ENCODE measurements at regions not wholly inside any gene's neighbourhood (a gene's known extent, or its start where the extent isn't known, plus 50 kb on each side); places are given as distances from the start of the nearest gene placed in this dataset.

DNA sequence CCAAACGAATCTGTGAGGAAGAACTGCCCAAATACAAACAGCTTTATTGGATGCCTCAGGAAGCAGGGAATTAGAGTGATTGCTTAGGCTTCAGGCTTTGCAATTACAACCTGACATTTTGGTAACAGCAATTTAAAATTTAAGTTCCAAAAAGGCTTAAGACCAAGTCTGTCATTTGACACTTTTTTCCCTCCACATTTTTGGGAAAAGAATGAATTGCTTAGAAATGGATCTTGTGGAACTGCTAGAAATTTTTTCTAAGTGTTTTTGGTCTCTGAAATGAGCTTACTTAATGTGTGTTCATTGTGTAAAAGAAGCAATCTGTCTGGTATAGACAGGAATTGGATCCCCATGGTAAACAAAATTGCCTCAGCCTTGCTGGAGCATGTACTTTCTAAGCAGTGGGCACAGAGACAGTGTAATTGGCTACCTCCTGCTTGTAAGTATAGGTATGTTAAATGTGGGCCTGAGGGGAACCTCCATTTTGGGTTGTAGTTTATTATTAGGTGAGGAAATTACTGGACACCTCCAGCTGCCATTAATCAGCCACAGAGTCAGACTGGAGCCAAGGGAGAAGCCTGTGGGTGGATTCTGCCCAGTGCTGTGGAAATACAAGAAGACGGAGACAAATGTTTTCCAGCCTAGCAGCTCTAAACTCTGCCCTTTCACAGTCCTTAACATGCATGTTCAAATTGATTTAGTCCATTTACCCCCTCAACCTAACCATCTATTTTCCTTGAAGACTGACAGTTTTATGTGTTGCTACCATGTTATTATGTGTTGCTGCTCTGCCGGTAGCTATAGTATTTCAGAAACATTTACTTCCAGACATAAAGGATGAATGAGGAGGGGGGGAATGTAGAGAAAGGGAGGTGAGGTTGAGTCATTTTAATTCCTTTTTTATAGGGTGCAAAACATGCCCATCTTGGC is 473.0 kb downstream of the SPRY1 start:
- no peak overlapping the region for H3K4me3 ChIP-seq
- no peaks in the 10 kb centered on the region for H3K9me3 ChIP-seq (replicated peaks)
- DNase-seq (ENCODE audit: low read depth in 1 of 2, low spot score in 2 of 2) = no peak
- H3K4me1 ChIP-seq (replicated peaks) = no peaks in the 10 kb centered on the region
- no peak overlapping the region for H3K27ac ChIP-seq
- no peaks in the 10 kb centered on the region for H3K27me3 ChIP-seq (replicated peaks)
- no peaks in the 10 kb centered on the region for H3K36me3 ChIP-seq

DNA sequence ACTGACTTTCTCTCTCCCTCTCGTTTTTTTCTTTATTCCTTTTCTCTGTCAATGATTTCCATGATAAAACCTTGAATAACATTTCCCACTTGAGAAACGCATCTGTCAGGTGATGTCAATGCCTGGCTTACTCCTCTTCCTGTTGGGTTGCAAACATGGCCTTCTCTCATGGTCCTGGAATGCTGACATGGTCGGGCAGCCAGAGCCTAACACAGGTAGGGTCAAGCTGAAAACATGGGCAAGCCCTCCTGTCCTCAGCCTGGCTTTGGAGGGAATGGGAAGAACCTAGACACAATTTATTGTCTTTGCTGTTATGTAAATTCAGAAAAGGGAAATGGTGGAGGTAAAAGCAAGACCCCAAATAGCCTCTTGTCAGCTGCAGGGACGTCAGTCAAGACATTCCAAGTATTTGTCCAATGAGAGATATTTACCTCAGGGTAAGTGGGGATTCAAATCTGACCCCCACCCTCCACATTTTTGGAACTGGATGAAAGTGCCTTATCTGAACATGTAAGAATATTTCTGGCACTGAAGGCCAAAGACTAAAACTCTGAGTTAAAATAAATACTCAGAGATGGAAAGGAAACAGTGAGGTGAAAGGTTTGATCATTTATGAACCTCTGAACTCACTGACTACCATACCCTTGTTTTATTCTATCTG is 473.8 kb downstream of the SPRY1 start:
- H3K27ac ChIP-seq = no peak overlapping the region

DNA sequence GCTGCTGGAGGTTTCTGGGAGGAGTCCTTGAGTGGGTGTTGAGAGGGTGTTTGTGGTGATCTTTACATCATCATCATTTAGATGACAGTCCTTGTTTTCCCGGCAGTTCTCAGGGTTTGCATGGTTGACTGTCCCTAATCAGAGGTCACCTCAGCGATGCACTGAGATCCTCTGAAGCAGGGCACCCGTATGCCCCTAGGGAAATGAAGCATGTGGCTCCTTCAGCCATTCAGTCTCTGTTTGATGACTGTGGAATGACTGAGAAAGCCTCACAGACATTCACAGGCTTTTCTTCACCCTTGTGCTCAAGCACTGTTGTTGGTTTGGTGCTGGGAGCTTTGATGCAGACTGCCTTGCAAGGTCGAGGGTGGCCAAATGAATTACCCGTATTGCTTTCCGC is 474.7 kb downstream of the SPRY1 start:
- H3K9me3 ChIP-seq (replicated peaks) = no peaks in the 10 kb centered on the region
- H3K27ac ChIP-seq = no peak overlapping the region
- no peaks in the 10 kb centered on the region for H3K27me3 ChIP-seq (replicated peaks)
- H3K4me3 ChIP-seq = no peak overlapping the region
- no peak for DNase-seq (ENCODE audit: low read depth in 1 of 2, low spot score in 2 of 2)
- H3K36me3 ChIP-seq = no peaks in the 10 kb centered on the region
- no peaks in the 10 kb centered on the region for H3K4me1 ChIP-seq (replicated peaks)

More for the DNA sequence above, 473.8 kb downstream of the SPRY1 start:
- Histone ChIP-seq H3K4me3 (no peak overlapping the region), H3K27me3 (replicated peaks) (no peaks in the 10 kb centered on the region), H3K4me1 (replicated peaks) (no peaks in the 10 kb centered on the region), H3K9me3 (replicated peaks) (no peaks in the 10 kb centered on the region), H3K36me3 (no peaks in the 10 kb centered on the region)
- DNase-seq (ENCODE audit: low read depth in 1 of 2, low spot score in 2 of 2) = no peak

DNA sequence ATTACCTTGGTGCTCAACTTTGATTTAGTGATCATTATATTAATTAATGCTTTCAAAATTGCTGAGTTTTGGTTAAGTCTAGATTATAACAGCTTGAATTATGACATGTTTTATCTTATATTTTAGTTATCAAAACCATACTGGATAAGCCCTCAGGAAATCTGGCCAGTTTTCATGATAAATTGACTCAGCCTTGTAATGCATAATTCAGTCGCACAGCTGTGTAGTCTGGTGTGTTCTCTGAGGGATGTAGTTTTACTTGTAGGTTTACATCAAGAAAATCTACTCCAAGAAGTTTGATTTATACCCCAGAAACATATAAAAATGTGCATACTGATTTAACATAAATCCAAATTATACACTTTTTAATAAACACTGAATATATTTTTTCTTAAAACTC is 477.5 kb downstream of the SPRY1 start:
- Histone ChIP-seq H3K36me3 (no peaks in the 10 kb centered on the region), H3K27ac (no peak overlapping the region), H3K9me3 (replicated peaks) (no peaks in the 10 kb centered on the region), H3K27me3 (replicated peaks) (no peaks in the 10 kb centered on the region), H3K4me1 (replicated peaks) (no peaks in the 10 kb centered on the region), H3K4me3 (no peak overlapping the region)
- no peak for DNase-seq (ENCODE audit: low read depth in 1 of 2, low spot score in 2 of 2)

DNA sequence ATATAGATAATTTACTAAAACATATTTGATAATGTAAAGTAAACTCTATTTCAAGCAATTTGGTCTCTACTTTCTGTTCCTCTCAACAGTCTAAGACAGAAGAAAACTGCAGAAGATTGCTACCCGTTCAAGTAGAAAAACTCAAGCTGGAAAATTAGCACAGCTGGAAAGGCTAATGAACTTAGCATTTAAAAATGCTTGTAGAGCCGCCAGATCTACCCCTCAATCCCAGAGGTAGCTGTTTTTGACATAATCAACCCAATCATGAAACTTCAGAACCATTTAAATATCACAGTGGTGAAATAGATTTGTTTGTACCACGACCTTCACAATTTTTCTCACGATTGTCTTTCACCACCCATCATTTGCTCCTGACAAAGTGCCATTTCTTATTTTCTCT is 479.5 kb downstream of the SPRY1 start:
- no peaks in the 10 kb centered on the region for H3K4me1 ChIP-seq (replicated peaks)
- no peaks in the 10 kb centered on the region for H3K36me3 ChIP-seq
- H3K9me3 ChIP-seq (replicated peaks) = no peaks in the 10 kb centered on the region
- H3K27me3 ChIP-seq (replicated peaks) = no peaks in the 10 kb centered on the region
- DNase-seq (ENCODE audit: low read depth in 1 of 2, low spot score in 2 of 2) = no peak
- no peak overlapping the region for H3K27ac ChIP-seq
- H3K4me3 ChIP-seq = no peak overlapping the region

DNA sequence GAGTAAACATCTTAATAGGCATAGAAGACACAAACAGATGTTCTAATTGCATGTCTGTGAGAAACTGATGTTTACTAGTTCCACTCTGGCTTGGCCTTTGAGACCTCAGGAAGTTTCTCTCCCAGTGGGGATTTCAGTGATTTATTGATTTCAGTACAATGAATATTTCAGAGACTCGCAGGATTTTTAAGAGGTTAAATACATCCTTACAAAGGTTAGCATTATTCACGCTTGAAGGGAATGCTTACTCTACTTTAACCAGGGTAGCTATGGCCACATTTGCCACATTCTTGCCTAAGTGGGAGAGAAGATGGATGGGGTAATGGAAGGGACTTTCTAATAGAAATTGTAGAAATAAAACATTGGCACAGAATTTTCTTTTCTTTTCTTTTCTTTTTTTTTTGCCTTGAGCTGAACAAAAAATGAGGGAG is 480.1 kb downstream of the SPRY1 start:
- no peak overlapping the region for H3K27ac ChIP-seq
- no peaks in the 10 kb centered on the region for H3K36me3 ChIP-seq
- H3K4me3 ChIP-seq = no peak overlapping the region
- no peaks in the 10 kb centered on the region for H3K9me3 ChIP-seq (replicated peaks)
- no peaks in the 10 kb centered on the region for H3K4me1 ChIP-seq (replicated peaks)
- H3K27me3 ChIP-seq (replicated peaks) = no peaks in the 10 kb centered on the region
- DNase-seq (ENCODE audit: low read depth in 1 of 2, low spot score in 2 of 2) = no peak

DNA sequence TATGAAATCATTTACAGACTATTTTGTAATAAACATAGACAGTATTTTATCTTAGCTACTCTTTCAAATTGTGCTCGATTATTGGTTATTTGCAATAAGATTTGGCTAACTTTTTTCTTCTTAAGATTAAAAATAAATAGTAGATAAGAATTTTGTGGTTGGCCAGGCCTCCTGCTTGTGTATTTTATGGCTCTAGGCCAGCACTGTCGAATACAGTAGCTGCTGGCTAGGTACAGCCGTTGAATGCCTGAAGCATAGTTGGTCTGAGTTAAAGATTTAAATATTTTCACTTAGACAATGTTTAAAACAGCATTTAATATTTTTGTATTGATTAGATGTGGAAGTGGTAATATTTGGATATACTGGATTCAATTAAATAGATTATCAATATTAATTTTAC is 481.0 kb downstream of the SPRY1 start:
- Histone ChIP-seq H3K36me3 (no peaks in the 10 kb centered on the region), H3K4me3 (no peak overlapping the region), H3K27me3 (replicated peaks) (no peaks in the 10 kb centered on the region), H3K27ac (no peak overlapping the region), H3K9me3 (replicated peaks) (no peaks in the 10 kb centered on the region), H3K4me1 (replicated peaks) (no peaks in the 10 kb centered on the region)
- no peak for DNase-seq (ENCODE audit: low read depth in 1 of 2, low spot score in 2 of 2)

DNA sequence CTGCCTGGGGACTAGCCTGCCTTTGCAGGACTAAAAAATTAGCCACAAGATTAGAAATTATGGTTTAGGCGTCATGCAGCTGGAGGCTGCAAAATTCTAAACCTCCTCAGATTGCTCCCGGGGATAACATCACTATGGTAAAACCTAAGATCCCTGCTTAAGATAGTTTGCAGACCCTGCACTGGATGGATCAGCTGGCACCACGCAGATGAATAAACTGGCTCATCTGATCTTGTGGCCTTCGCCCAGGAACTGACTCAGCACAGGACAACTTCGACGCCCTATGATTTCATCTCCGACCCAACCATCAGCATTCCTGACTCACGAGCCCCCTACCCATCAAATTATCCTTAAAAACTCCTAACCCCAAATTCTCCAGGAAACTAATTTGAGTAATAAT is 482.4 kb downstream of the SPRY1 start:
- no peaks in the 10 kb centered on the region for H3K36me3 ChIP-seq
- H3K27me3 ChIP-seq (replicated peaks) = no peaks in the 10 kb centered on the region
- no peak overlapping the region for H3K27ac ChIP-seq
- H3K4me1 ChIP-seq (replicated peaks) = no peaks in the 10 kb centered on the region
- H3K9me3 ChIP-seq (replicated peaks) = no peaks in the 10 kb centered on the region
- no peak overlapping the region for H3K4me3 ChIP-seq
- no peak for DNase-seq (ENCODE audit: low read depth in 1 of 2, low spot score in 2 of 2)

DNA sequence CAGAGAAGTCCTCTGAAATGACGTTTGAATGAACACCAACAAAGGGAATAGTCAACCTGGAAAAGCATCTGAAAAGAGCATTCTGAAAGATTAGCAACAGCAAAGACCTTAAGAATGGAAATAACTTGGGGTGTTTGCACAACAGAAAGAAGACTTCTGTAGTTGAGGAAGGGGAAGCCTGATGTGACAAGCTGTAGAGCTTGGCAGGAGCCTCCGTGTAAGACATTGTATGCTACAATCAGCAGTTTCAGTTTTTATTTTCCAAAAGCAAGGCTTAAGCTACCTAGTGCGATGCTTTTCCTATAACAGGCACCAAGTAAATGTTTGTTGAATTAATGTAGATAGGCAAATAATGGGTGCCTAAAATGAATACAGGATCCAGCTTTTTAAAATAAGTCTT is 484.0 kb downstream of the SPRY1 start:
- Histone ChIP-seq H3K4me1 (replicated peaks) (no peaks in the 10 kb centered on the region), H3K9me3 (replicated peaks) (no peaks in the 10 kb centered on the region), H3K36me3 (no peaks in the 10 kb centered on the region), H3K4me3 (no peak overlapping the region), H3K27ac (no peak overlapping the region), H3K27me3 (replicated peaks) (no peaks in the 10 kb centered on the region)
- no peak for DNase-seq (ENCODE audit: low read depth in 1 of 2, low spot score in 2 of 2)

DNA sequence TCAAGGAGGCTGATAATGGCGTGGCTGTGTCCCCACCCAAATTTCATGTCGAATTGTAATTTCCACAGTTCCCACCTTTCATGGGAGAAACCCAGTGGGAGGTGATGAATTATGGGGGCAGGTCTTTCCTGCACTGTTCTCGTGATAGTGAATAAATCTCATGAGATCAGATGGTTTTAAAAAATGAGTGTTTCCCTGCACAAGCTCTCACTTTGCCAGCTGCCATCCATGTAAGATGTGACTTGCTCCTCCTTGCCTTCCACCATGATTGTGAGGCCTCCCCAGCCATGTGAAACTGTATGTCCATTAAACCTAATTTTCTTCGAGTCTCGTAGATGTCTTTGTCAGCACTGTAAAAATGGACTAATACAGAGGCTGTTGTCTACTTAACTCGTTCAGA is 488.3 kb downstream of the SPRY1 start:
- no peaks in the 10 kb centered on the region for H3K36me3 ChIP-seq

DNA sequence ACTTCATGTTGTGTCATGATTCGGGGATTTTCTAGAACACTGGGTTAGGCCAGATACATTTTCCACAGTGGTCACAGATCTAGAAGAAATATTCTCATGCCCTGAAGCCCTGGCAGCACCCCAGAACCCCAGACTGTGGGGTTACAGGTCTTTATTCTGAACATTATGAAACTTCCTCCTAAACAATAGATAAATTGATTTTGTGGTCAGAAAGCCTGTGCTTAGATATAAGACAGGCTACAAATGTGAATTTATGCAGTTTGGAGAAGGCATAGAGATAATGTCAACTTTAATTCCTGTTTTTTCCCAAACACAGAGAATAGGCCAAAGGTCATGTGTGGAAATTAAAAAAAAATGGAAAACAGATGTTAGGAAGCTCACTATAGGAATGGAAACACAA is 492.9 kb downstream of the SPRY1 start:
- DNase-seq (ENCODE audit: low read depth in 1 of 2, low spot score in 2 of 2) = no peak
- Histone ChIP-seq H3K9me3 (replicated peaks) (no peaks in the 10 kb centered on the region), H3K27ac (no peak overlapping the region), H3K4me3 (no peak overlapping the region), H3K36me3 (no peaks in the 10 kb centered on the region), H3K27me3 (replicated peaks) (no peaks in the 10 kb centered on the region), H3K4me1 (replicated peaks) (no peaks in the 10 kb centered on the region)

More for the DNA sequence above, 488.3 kb downstream of the SPRY1 start:
- Histone ChIP-seq H3K27me3 (replicated peaks) (no peaks in the 10 kb centered on the region), H3K4me1 (replicated peaks) (no peaks in the 10 kb centered on the region), H3K9me3 (replicated peaks) (no peaks in the 10 kb centered on the region), H3K4me3 (no peak overlapping the region), H3K27ac (no peak overlapping the region)
- DNase-seq (ENCODE audit: low read depth in 1 of 2, low spot score in 2 of 2) = no peak

DNA sequence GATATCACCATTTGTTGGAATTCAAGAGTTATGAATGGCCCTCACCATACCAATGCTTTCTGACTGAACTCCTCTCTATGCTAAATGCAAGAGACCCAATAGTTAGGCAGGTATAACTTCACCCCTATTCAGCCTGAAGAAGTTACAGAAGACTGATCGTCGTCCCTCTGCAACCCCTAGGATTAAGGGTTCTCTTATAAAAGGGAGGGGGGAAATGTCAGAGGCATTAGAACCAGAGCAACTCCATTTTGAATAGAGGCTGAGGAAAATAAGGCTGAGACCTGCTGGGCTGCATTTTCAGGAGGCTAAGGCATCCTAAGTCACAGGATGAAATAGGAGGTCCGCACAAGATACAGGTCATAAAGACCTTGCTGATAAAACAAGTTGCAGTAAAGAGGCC is 494.3 kb downstream of the SPRY1 start:
- Histone ChIP-seq H3K4me1 (replicated peaks) (no peaks in the 10 kb centered on the region), H3K9me3 (replicated peaks) (no peaks in the 10 kb centered on the region), H3K4me3 (no peak overlapping the region), H3K27ac (no peak overlapping the region), H3K36me3 (no peaks in the 10 kb centered on the region), H3K27me3 (replicated peaks) (no peaks in the 10 kb centered on the region)
- no peak for DNase-seq (ENCODE audit: low read depth in 1 of 2, low spot score in 2 of 2)

DNA sequence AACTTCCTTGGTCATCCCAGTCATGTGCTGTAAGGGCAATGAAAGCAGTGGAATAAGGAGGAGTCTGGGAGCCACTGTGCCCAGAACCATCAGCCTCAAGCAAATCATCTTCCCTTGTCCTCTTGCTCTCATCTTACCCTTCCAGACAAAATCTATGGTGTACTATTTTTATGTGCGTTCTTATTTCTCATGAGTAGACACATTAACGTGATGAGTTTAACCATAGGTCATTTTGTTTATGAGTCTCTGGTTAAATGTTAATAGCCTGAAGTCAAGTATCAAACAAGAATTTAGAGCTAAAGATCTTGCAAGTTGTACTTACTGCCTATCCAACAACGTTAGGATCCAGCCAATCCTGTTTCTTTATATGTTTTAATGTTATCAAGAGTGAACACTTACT is 495.3 kb downstream of the SPRY1 start:
- no peak overlapping the region for H3K4me3 ChIP-seq
- no peak overlapping the region for H3K27ac ChIP-seq
- H3K4me1 ChIP-seq (replicated peaks) = no peaks in the 10 kb centered on the region
- DNase-seq (ENCODE audit: low read depth in 1 of 2, low spot score in 2 of 2) = no peak
- no peaks in the 10 kb centered on the region for H3K9me3 ChIP-seq (replicated peaks)
- no peaks in the 10 kb centered on the region for H3K36me3 ChIP-seq
- no peaks in the 10 kb centered on the region for H3K27me3 ChIP-seq (replicated peaks)

DNA sequence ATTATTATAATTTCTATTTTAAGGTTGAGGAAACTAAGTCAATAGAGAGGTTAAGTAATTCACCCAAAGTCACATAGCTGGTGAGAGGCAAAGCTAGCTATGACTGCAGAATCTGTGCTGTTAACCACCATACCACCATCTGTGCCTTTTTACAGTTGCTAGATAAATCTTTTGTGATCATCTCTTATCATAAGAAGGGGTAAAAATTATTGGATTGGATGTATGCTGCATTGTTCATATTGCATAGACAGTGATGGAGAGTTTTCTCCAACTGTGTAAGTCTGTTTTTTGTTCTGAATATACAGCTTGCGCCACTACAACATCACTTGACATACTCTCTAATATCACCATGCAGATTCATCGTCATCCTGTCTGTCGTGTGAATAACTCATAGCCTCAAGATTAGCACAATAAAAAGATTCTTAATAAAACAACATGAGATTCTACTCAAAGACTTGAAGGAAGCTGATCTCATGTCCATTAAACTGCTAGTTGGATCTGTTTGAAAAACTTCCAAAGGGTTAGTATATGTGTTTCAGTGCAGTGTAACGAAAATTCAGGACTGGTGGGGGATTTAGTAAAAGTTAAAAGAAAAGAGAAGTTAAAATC is 495.9 kb downstream of the SPRY1 start:
- DNase-seq (ENCODE audit: low read depth in 1 of 2, low spot score in 2 of 2) = no peak
- H3K9me3 ChIP-seq (replicated peaks) = no peaks in the 10 kb centered on the region
- H3K27me3 ChIP-seq (replicated peaks) = no peaks in the 10 kb centered on the region
- no peaks in the 10 kb centered on the region for H3K4me1 ChIP-seq (replicated peaks)
- no peak overlapping the region for H3K27ac ChIP-seq
- no peak overlapping the region for H3K4me3 ChIP-seq
- H3K36me3 ChIP-seq = no peaks in the 10 kb centered on the region

Data from SJSA1 (cell line).